SK-N-MC (cell line): ENCODE measurements at regions not wholly inside any gene's neighbourhood (a gene's known extent, or its start where the extent isn't known, plus 50 kb on each side); places are given as distances from the start of the nearest gene placed in this dataset.

ENCODE experiments used
- EZH2 ChIP-seq: fragments of 200-600 bp; sonication (generic); IDR thresholded peaks from one replicate; pipeline ENCODE4 v1.6.1; 2017; ENCODE audit warnings: antibody characterized with exemption
- POLR2AphosphoS5 ChIP-seq: IDR thresholded peaks from 2 replicates; pipeline ENCODE4 v1.6.1; 2012; ENCODE audit warnings: mild to moderate bottlenecking, low read depth, low read length, borderline replicate concordance

GRCh38 chr1:234942879-234943506, 185.6 kb downstream of the TOMM20 start:
- no peak for TF ChIP-seq EZH2
- TF ChIP-seq POLR2AphosphoS5, result no peak
